Astrocyte of the spinal cord (primary cell): ENCODE measurements at regions not wholly inside any gene's neighbourhood (a gene's known extent, or its start where the extent isn't known, plus 50 kb on each side); places are given as distances from the start of the nearest gene placed in this dataset.

ENCODE experiments used
- DNase-seq: peaks from one replicate; pipeline ENCODE4 v3.0.0; 2011; ENCODE audit warnings: low read depth, low spot score
- H3K4me3 ChIP-seq: 2 replicates; pipeline ENCODE4 v1.5.1; 2011; ENCODE audit warnings: low read depth, mild to moderate bottlenecking, low read length, moderate library complexity
- CTCF ChIP-seq: IDR thresholded peaks from 2 replicates; pipeline ENCODE4 v1.5.1; 2012; ENCODE audit warnings: low read depth, mild to moderate bottlenecking, low read length, inconsistent platforms
- in situ Hi-C: cut with HindIII; loops from 2 replicates; pipeline ENCODE4 v1.10.0; 2017; ENCODE audit warnings: low sequenced_read_pairs

- in situ Hi-C loops, result no loop called here
- DNase-seq, result no peak
- no peak overlapping the region for H3K4me3 ChIP-seq
- TF ChIP-seq CTCF, result no peak
Measured at GRCh38 chr18:34651586-34652369, 58.3 kb upstream of the DTNA start.

GRCh38 chr18:34655131-34655530 lies 55.0 kb upstream of the DTNA start:
- no peak for DNase-seq
- in situ Hi-C loops, result no loop called here
- no peak for TF ChIP-seq CTCF
- H3K4me3 ChIP-seq, result no peak overlapping the region

- in situ Hi-C loops, result no loop called here
- H3K4me3 ChIP-seq, result no peak overlapping the region
- no peak for TF ChIP-seq CTCF
- no peak for DNase-seq
Measured at GRCh38 chr18:34657860-34658500, 52.1 kb upstream of the DTNA start.

- in situ Hi-C loops, result no loop called here
- peak; percentile 97 for DNase-seq
Measured at GRCh38 chr18:34659579-34660517, 50.2 kb upstream of the DTNA start.

More at GRCh38 chr18:34659579-34660517, 50.2 kb upstream of the DTNA start:
- no peak overlapping the region for H3K4me3 ChIP-seq
- no peak for TF ChIP-seq CTCF
